ENCODE measurements at regions not wholly inside any gene's neighbourhood (a gene's known extent, or its start where the extent isn't known, plus 50 kb on each side); places are given as distances from the start of the nearest gene placed in this dataset.

DNA sequence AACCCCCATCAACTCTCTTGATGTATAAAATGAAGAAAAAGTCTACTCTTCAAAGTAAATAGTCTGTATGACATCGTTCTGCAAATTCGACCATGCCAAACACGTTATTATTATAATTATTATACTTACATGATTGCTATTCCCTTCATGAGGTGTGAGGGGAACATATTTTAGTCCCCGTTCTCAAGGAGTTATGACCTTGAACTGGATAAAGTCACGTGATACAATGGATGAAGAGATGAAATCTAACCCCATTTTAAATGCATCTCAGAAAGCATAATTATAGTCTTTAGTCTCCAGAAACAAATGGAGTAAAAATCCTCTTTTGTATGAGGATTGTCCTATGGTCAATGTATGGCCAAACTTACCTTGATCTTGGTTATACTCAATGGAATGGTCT lies 250.3 kb downstream of the HS3ST1 start:
- H2BK5ac ChIP-seq (ENCODE audit: low read depth, low read length) = no peak overlapping the region
- H2AFZ ChIP-seq (ENCODE audit: low read length) = no peak overlapping the region
- no peak overlapping the region for H3K18ac ChIP-seq (ENCODE audit: extremely low read depth, low read length)
- H2BK20ac ChIP-seq (ENCODE audit: low read length) = no peak overlapping the region
- no peak overlapping the region for H3K4me2 ChIP-seq (ENCODE audit: insufficient read depth in 1 of 2, low read depth in 2 of 2, low read length in 2 of 2)
- H3K4me1 ChIP-seq (replicated peaks in 1 of 4; ENCODE audit: control insufficient read depth in 3 of 4, insufficient read depth in 4 of 4, low read length in 3 of 4) = no peaks in the 10 kb centered on the region
- no peak overlapping the region for H3K9ac ChIP-seq (replicated peaks in 1 of 4; ENCODE audit: extremely low read depth in 1 of 4, low read depth in 3 of 4, low read length in 3 of 4)
- no peak overlapping the region for H2BK15ac ChIP-seq (ENCODE audit: low read length)
- H4K8ac ChIP-seq (ENCODE audit: extremely low read depth, insufficient read depth, low read length) = no peak overlapping the region
- DNase-seq (ENCODE audit: low read depth in 1 of 2, low spot score in 2 of 2) = no peak
- no peaks in the 10 kb centered on the region for H3K27me3 ChIP-seq (replicated peaks in 1 of 4; ENCODE audit: control insufficient read depth in 3 of 4, extremely low read depth in 1 of 4, insufficient read depth in 3 of 4, low read length in 3 of 4)
- no peak for FAIRE-seq
- no peak overlapping the region for H4K5ac ChIP-seq (ENCODE audit: insufficient read length, low read depth, low read length)
- H3K4me3 ChIP-seq (ENCODE audit: extremely low read depth in 1 of 4, insufficient read depth in 2 of 4, low read depth in 3 of 4, low read length in 4 of 4) = no peak overlapping the region
- no peak overlapping the region for H2BK120ac ChIP-seq (replicated peaks; ENCODE audit: low read depth, low read length)
- H3K79me1 ChIP-seq (ENCODE audit: low read depth, low read length) = no peaks in the 10 kb centered on the region
- no peak overlapping the region for H3K27ac ChIP-seq (ENCODE audit: low read depth, low read length)
- no peaks in the 10 kb centered on the region for H3K36me3 ChIP-seq (ENCODE audit: control insufficient read depth in 2 of 4, insufficient read depth in 4 of 4, low read length in 3 of 4)
- no peak for TF ChIP-seq MAFK (IDR thresholded peaks at IDR 0.05; ENCODE audit: low read depth, low read length)
- TF ChIP-seq POLR2A (IDR thresholded peaks at IDR 0.05; ENCODE audit: control extremely low read depth in 1 of 2, low read depth in 2 of 2, low read length in 2 of 2) = no peak
- TF ChIP-seq CBX5 (IDR thresholded peaks at IDR 0.05; ENCODE audit: low read depth, low read length) = no peak
- TF ChIP-seq RXRA (IDR thresholded peaks at IDR 0.05; ENCODE audit: insufficient read depth, low read depth, low read length) = no peak
- TF ChIP-seq NANOG (IDR thresholded peaks at IDR 0.05; ENCODE audit: insufficient read depth, low read depth, low read length, poor library complexity, severe bottlenecking) = no peak
- no peak for TF ChIP-seq TEAD4 (IDR thresholded peaks at IDR 0.05; ENCODE audit: low read depth, low read length)
- no peak for TF ChIP-seq RBBP5 (IDR thresholded peaks at IDR 0.05; ENCODE audit: borderline replicate concordance, low read depth, low read length)
- no peak for TF ChIP-seq ASH2L (IDR thresholded peaks at IDR 0.05; ENCODE audit: low read length)
- H2BK12ac ChIP-seq (ENCODE audit: low read depth, low read length) = no peak overlapping the region
- H3K79me2 ChIP-seq (ENCODE audit: control insufficient read depth in 1 of 2, insufficient read depth in 2 of 2, low read length in 2 of 2) = no peaks in the 10 kb centered on the region
- H2AK5ac ChIP-seq (ENCODE audit: low read depth, low read length) = no peak overlapping the region
- POLR2A ChIA-PET (ENCODE audit: partially characterized antibody) = no interaction called here
- CTCF ChIA-PET (ENCODE audit: partially characterized antibody) = interaction anchor here (0.7 to 1.2 kb wide), 3 partner anchors 11 to 542 kb away, joined by 3 to 8 read pairs (median 4); no protein-coding TSS in a partner anchor
- H3K9me3 ChIP-seq (ENCODE audit: insufficient read depth in 2 of 2, low read depth in 1 of 2, low read length in 1 of 2) = no peaks in the 10 kb centered on the region
- H3K23me2 ChIP-seq (ENCODE audit: low read depth, low read length) = no peaks in the 10 kb centered on the region
- no peak overlapping the region for H4K91ac ChIP-seq (replicated peaks; ENCODE audit: insufficient read length, low read length)
- no peak overlapping the region for H3K14ac ChIP-seq (ENCODE audit: insufficient read length)
- no peak overlapping the region for H3K56ac ChIP-seq (replicated peaks; ENCODE audit: insufficient read length, low read depth, low read length)
- H3K4ac ChIP-seq (replicated peaks; ENCODE audit: insufficient read length, low read depth, low read length) = no peak overlapping the region
- WGBS, 2 experiments (ENCODE audit: extremely low coverage in 1 of 2, insufficient coverage in 1 of 2, insufficient read length in 1 of 2, insufficient replicate concordance in 2 of 2, low coverage in 1 of 2, low lambda C conversion rate in 2 of 2, missing lambda C conversion rate in 1 of 2) = 86% methylated on average over 5 of the region's 5 CpGs; no CpG with 5 or more reads in 1 of the 2 experiments
- H3K23ac ChIP-seq (ENCODE audit: insufficient read length) = no peak overlapping the region
- H4K20me1 ChIP-seq (replicated peaks in 1 of 2; ENCODE audit: control insufficient read depth in 1 of 2, insufficient read depth in 2 of 2, low read length in 2 of 2) = no peaks in the 10 kb centered on the region

Measured in H1 (cell line).